ENCODE measurements at regions not wholly inside any gene's neighbourhood (a gene's known extent, or its start where the extent isn't known, plus 50 kb on each side); places are given as distances from the start of the nearest gene placed in this dataset.
A peak's percentile ranks its signal among the peaks of the same experiment; 100 is the strongest.

- DNase-seq (ENCODE audit: low spot score), result peak; percentile 57
- intact Hi-C loops (cut with micrococcal nuclease; ENCODE audit: unreplicated experiment), result no loop called here
Observed at GRCh38 chr15:70420086-70420947, 322.6 kb upstream of the TLE3 start.

GRCh38 chr15:70418943-70419342 lies 321.2 kb upstream of the TLE3 start:
- Histone ChIP-seq H3K27me3 (replicated peaks; ENCODE audit: insufficient read depth, low read depth, low read length, poor library complexity) (no peaks in the 10 kb centered on the region), H3K4me3 (ENCODE audit: low read depth, low read length, poor library complexity, severe bottlenecking) (no peak overlapping the region), H3K27ac (ENCODE audit: low read depth, low read length, poor library complexity, severe bottlenecking) (no peak overlapping the region), H3K9me3 (ENCODE audit: low read depth, low read length, poor library complexity, severe bottlenecking) (no peaks in the 10 kb centered on the region), H3K4me1 (ENCODE audit: insufficient read depth, low read length, poor library complexity, severe bottlenecking) (peaks cover 17% of the 10 kb centered on the region), H3K36me3 (ENCODE audit: insufficient read depth, low read length, poor library complexity, severe bottlenecking) (no peaks in the 10 kb centered on the region)
- no TSS peak for BruUV-seq (replicated peaks)
- peak; percentile 66 for DNase-seq (ENCODE audit: low spot score)
- CTCF ChIA-PET, result no interaction called here
- intact Hi-C loops (cut with micrococcal nuclease; ENCODE audit: unreplicated experiment), result no loop called here
- TF ChIP-seq CTCF (conservative IDR thresholded peaks at IDR 0.05; ENCODE audit: low read depth, low read length) (no peak), EZH2 (IDR thresholded peaks at IDR 0.05; ENCODE audit: borderline replicate concordance, low read depth, low read length, poor library complexity, severe bottlenecking) (no peak)
- POLR2A ChIA-PET (ENCODE audit: low non-redundant PET), result no interaction called here

More at GRCh38 chr15:70420086-70420947, 322.6 kb upstream of the TLE3 start:
- BruUV-seq (replicated peaks), result no TSS peak
- Histone ChIP-seq H3K4me3 (ENCODE audit: low read depth, low read length, poor library complexity, severe bottlenecking) (no peak overlapping the region), H3K27me3 (replicated peaks; ENCODE audit: insufficient read depth, low read depth, low read length, poor library complexity) (no peaks in the 10 kb centered on the region), H3K36me3 (ENCODE audit: insufficient read depth, low read length, poor library complexity, severe bottlenecking) (no peaks in the 10 kb centered on the region), H3K27ac (ENCODE audit: low read depth, low read length, poor library complexity, severe bottlenecking) (no peak overlapping the region), H3K9me3 (ENCODE audit: low read depth, low read length, poor library complexity, severe bottlenecking) (no peaks in the 10 kb centered on the region), H3K4me1 (ENCODE audit: insufficient read depth, low read length, poor library complexity, severe bottlenecking) (peaks cover 17% of the 10 kb centered on the region)
- ChIA-PET POLR2A (ENCODE audit: low non-redundant PET) (interaction anchor here (0.7 kb wide), 1 partner anchor 36 kb away, joined by 5 read pairs; no protein-coding TSS in a partner anchor), CTCF (interaction anchor here (0.6 kb wide), 1 partner anchor 942 kb away, joined by 4 read pairs; no protein-coding TSS in a partner anchor)
- TF ChIP-seq CTCF (conservative IDR thresholded peaks at IDR 0.05; ENCODE audit: low read depth, low read length) (no peak), EZH2 (IDR thresholded peaks at IDR 0.05; ENCODE audit: borderline replicate concordance, low read depth, low read length, poor library complexity, severe bottlenecking) (no peak)

GRCh38 chr15:70417535-70417934 lies 319.8 kb upstream of the TLE3 start:
- no peak overlapping the region for H3K4me3 ChIP-seq (ENCODE audit: low read depth, low read length, poor library complexity, severe bottlenecking)
- no peaks in the 10 kb centered on the region for H3K36me3 ChIP-seq (ENCODE audit: insufficient read depth, low read length, poor library complexity, severe bottlenecking)
- H3K27ac ChIP-seq (ENCODE audit: low read depth, low read length, poor library complexity, severe bottlenecking), result no peak overlapping the region
- BruUV-seq (replicated peaks), result no TSS peak
- TF ChIP-seq CTCF (conservative IDR thresholded peaks at IDR 0.05; ENCODE audit: low read depth, low read length) (no peak), EZH2 (IDR thresholded peaks at IDR 0.05; ENCODE audit: borderline replicate concordance, low read depth, low read length, poor library complexity, severe bottlenecking) (no peak)
- H3K27me3 ChIP-seq (replicated peaks; ENCODE audit: insufficient read depth, low read depth, low read length, poor library complexity), result no peaks in the 10 kb centered on the region
- H3K9me3 ChIP-seq (ENCODE audit: low read depth, low read length, poor library complexity, severe bottlenecking), result no peaks in the 10 kb centered on the region
- intact Hi-C loops (cut with micrococcal nuclease; ENCODE audit: unreplicated experiment), result no loop called here
- ChIA-PET CTCF (no interaction called here), POLR2A (ENCODE audit: low non-redundant PET) (no interaction called here)
- DNase-seq (ENCODE audit: low spot score), result no peak
- H3K4me1 ChIP-seq (ENCODE audit: insufficient read depth, low read length, poor library complexity, severe bottlenecking), result peaks cover 27% of the 10 kb centered on the region

Measured in A673 (cell line).